ENCODE measurements at regions not wholly inside any gene's neighbourhood (a gene's known extent, or its start where the extent isn't known, plus 50 kb on each side); places are given as distances from the start of the nearest gene placed in this dataset.

DNA sequence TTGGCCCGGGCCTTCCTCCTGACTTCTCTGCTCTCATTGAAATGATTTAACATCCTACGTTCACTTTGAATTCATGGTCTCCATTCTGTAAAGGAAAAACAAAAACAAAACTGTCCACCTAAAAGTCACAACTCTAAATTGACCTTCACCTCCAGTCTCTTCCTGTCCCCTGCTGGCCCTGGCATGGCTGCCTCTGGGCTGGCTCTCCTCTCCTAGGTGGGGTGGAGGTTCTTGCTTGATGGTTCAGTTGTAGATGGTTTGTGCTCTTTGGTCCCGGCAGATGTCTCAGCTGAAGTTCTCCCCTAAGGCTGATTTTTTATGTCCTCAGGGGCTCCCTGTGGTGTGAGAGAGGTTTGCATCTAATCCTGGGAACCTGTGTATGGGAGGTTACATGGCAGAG, 121.1 kb downstream of the ACKR3 start:
- Histone ChIP-seq H3K36me3 (ENCODE audit: insufficient read depth, low read length) (no peaks in the 10 kb centered on the region), H3K9me2 (ENCODE audit: insufficient read depth, low read length) (no peaks in the 10 kb centered on the region), H2AFZ (ENCODE audit: low read depth, low read length) (no peak overlapping the region), H3K9ac (ENCODE audit: low read length) (no peak overlapping the region), H3K4me2 (ENCODE audit: low read length) (no peak overlapping the region), H3F3A (ENCODE audit: insufficient read depth, low read length, poor library complexity, severe bottlenecking) (no peaks in the 10 kb centered on the region), H4K20me1 (ENCODE audit: insufficient read depth) (no peaks in the 10 kb centered on the region), H3K27me3 (ENCODE audit: insufficient read depth, low read depth, low read length) (no peaks in the 10 kb centered on the region), H3K9me3 (ENCODE audit: low read length) (no peaks in the 10 kb centered on the region), H3K4me3 (ENCODE audit: low read length) (no peak overlapping the region), H3K27ac (ENCODE audit: low read length) (no peak overlapping the region), H3K79me2 (replicated peaks; ENCODE audit: insufficient read depth, low read length) (no peaks in the 10 kb centered on the region)
- no peak for TF ChIP-seq TAF1 (IDR thresholded peaks at IDR 0.05; ENCODE audit: low read depth)
- TF ChIP-seq, protein P1, sequence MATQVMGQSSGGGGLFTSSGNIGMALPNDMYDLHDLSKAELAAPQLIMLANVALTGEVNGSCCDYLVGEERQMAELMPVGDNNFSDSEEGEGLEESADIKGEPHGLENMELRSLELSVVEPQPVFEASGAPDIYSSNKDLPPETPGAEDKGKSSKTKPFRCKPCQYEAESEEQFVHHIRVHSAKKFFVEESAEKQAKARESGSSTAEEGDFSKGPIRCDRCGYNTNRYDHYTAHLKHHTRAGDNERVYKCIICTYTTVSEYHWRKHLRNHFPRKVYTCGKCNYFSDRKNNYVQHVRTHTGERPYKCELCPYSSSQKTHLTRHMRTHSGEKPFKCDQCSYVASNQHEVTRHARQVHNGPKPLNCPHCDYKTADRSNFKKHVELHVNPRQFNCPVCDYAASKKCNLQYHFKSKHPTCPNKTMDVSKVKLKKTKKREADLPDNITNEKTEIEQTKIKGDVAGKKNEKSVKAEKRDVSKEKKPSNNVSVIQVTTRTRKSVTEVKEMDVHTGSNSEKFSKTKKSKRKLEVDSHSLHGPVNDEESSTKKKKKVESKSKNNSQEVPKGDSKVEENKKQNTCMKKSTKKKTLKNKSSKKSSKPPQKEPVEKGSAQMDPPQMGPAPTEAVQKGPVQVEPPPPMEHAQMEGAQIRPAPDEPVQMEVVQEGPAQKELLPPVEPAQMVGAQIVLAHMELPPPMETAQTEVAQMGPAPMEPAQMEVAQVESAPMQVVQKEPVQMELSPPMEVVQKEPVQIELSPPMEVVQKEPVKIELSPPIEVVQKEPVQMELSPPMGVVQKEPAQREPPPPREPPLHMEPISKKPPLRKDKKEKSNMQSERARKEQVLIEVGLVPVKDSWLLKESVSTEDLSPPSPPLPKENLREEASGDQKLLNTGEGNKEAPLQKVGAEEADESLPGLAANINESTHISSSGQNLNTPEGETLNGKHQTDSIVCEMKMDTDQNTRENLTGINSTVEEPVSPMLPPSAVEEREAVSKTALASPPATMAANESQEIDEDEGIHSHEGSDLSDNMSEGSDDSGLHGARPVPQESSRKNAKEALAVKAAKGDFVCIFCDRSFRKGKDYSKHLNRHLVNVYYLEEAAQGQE (IDR thresholded peaks at IDR 0.05; ENCODE audit: borderline replicate concordance) = no peak
- no peak for TF ChIP-seq POLR2AphosphoS5 (IDR thresholded peaks at IDR 0.05)
- TF ChIP-seq EP300 (conservative IDR thresholded peaks at IDR 0.05; ENCODE audit: poor library complexity, severe bottlenecking) = no peak
- no peak for TF ChIP-seq SMC3 (conservative IDR thresholded peaks at IDR 0.05; ENCODE audit: poor library complexity)
- no peak for TF ChIP-seq EZH2 (IDR thresholded peaks at IDR 0.05; ENCODE audit: borderline replicate concordance, insufficient read depth, low read length, poor library complexity, severe bottlenecking)
- TF ChIP-seq RAD21 (conservative IDR thresholded peaks at IDR 0.05) = no peak

DNA sequence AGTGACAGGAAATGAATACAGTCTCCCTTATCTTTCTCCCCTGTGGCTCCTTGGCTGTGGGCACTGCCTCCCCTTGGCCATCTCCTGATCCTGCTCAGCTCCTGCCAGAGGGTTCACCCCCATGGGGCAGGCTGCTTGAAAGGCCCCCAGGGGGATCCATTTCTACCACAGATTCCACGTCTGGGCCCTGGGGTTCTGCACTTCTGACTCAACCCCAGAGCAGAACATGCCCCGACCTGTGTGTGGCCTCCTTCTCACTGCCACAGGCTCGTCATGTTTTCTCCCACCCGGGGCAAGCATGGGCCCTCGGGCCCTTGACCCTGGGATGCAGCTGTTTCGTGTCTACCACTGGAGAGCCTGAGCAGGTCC, 122.2 kb downstream of the ACKR3 start:
- H3K9me3 ChIP-seq (ENCODE audit: low read length) = no peaks in the 10 kb centered on the region
- H3F3A ChIP-seq (ENCODE audit: insufficient read depth, low read length, poor library complexity, severe bottlenecking) = no peaks in the 10 kb centered on the region
- no peak overlapping the region for H3K4me3 ChIP-seq (ENCODE audit: low read length)
- H3K27ac ChIP-seq (ENCODE audit: low read length) = no peak overlapping the region
- H3K4me2 ChIP-seq (ENCODE audit: low read length) = no peak overlapping the region
- no peaks in the 10 kb centered on the region for H3K9me2 ChIP-seq (ENCODE audit: insufficient read depth, low read length)
- H2AFZ ChIP-seq (ENCODE audit: low read depth, low read length) = no peak overlapping the region
- H4K20me1 ChIP-seq (ENCODE audit: insufficient read depth) = no peaks in the 10 kb centered on the region
- H3K79me2 ChIP-seq (replicated peaks; ENCODE audit: insufficient read depth, low read length) = no peaks in the 10 kb centered on the region
- no peak overlapping the region for H3K9ac ChIP-seq (ENCODE audit: low read length)
- H3K27me3 ChIP-seq (ENCODE audit: insufficient read depth, low read depth, low read length) = no peaks in the 10 kb centered on the region
- TF ChIP-seq POLR2AphosphoS5 (IDR thresholded peaks at IDR 0.05) = no peak
- TF ChIP-seq EZH2 (IDR thresholded peaks at IDR 0.05; ENCODE audit: borderline replicate concordance, insufficient read depth, low read length, poor library complexity, severe bottlenecking) = no peak
- TF ChIP-seq, protein P2, sequence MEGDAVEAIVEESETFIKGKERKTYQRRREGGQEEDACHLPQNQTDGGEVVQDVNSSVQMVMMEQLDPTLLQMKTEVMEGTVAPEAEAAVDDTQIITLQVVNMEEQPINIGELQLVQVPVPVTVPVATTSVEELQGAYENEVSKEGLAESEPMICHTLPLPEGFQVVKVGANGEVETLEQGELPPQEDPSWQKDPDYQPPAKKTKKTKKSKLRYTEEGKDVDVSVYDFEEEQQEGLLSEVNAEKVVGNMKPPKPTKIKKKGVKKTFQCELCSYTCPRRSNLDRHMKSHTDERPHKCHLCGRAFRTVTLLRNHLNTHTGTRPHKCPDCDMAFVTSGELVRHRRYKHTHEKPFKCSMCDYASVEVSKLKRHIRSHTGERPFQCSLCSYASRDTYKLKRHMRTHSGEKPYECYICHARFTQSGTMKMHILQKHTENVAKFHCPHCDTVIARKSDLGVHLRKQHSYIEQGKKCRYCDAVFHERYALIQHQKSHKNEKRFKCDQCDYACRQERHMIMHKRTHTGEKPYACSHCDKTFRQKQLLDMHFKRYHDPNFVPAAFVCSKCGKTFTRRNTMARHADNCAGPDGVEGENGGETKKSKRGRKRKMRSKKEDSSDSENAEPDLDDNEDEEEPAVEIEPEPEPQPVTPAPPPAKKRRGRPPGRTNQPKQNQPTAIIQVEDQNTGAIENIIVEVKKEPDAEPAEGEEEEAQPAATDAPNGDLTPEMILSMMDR (IDR thresholded peaks at IDR 0.05; ENCODE audit: poor library complexity, severe bottlenecking) = no peak
- no peak for TF ChIP-seq MXI1 (conservative IDR thresholded peaks at IDR 0.05; ENCODE audit: poor library complexity, severe bottlenecking)
- no peaks in the 10 kb centered on the region for H3K36me3 ChIP-seq (ENCODE audit: insufficient read depth, low read length)

DNA sequence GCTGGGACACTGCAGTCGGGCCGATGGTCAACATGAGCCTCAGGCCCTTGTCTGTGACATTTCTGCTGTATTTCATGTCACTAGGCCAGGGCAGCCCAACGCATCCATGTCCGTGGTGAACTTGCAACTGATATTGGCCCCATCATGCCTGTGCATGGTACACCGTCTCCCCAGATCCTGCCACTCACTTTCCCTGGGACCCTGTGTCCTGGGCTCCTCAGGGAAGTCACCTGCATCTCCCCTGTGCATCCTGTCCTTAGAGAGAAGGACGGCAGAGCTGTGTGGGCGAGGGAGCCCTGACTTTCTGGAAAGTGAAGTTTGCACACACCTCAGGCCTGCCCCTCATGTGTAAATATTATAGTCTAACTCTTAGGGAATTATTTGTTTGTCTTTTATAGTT, 123.3 kb downstream of the ACKR3 start:
- Histone ChIP-seq H3K27me3 (ENCODE audit: insufficient read depth, low read depth, low read length) (no peaks in the 10 kb centered on the region), H3K4me3 (ENCODE audit: low read length) (no peak overlapping the region), H3K4me2 (ENCODE audit: low read length) (no peak overlapping the region), H3K9me3 (ENCODE audit: low read length) (no peaks in the 10 kb centered on the region), H4K20me1 (ENCODE audit: insufficient read depth) (no peaks in the 10 kb centered on the region), H3K9ac (ENCODE audit: low read length) (no peak overlapping the region), H3F3A (ENCODE audit: insufficient read depth, low read length, poor library complexity, severe bottlenecking) (no peaks in the 10 kb centered on the region), H3K9me2 (ENCODE audit: insufficient read depth, low read length) (no peaks in the 10 kb centered on the region), H3K27ac (ENCODE audit: low read length) (no peak overlapping the region), H2AFZ (ENCODE audit: low read depth, low read length) (no peak overlapping the region), H3K79me2 (replicated peaks; ENCODE audit: insufficient read depth, low read length) (no peaks in the 10 kb centered on the region), H3K36me3 (ENCODE audit: insufficient read depth, low read length) (no peaks in the 10 kb centered on the region)
- TF ChIP-seq SMC3 (conservative IDR thresholded peaks at IDR 0.05; ENCODE audit: poor library complexity) (no peak), EZH2 (IDR thresholded peaks at IDR 0.05; ENCODE audit: borderline replicate concordance, insufficient read depth, low read length, poor library complexity, severe bottlenecking) (no peak), TAF1 (IDR thresholded peaks at IDR 0.05; ENCODE audit: low read depth) (no peak), POLR2AphosphoS5 (IDR thresholded peaks at IDR 0.05) (no peak), MXI1 (conservative IDR thresholded peaks at IDR 0.05; ENCODE audit: poor library complexity, severe bottlenecking) (no peak), EP300 (conservative IDR thresholded peaks at IDR 0.05; ENCODE audit: poor library complexity, severe bottlenecking) (no peak), RAD21 (conservative IDR thresholded peaks at IDR 0.05) (no peak)
- TF ChIP-seq, protein P1 (IDR thresholded peaks at IDR 0.05; ENCODE audit: borderline replicate concordance) = no peak
- TF ChIP-seq, protein P2 (IDR thresholded peaks at IDR 0.05; ENCODE audit: poor library complexity, severe bottlenecking) = no peak

All from neural cell (in vitro differentiated cells).